Activated naive CD4-positive, alpha-beta T cell treated with anti-CD3 and anti-CD28 coated beads for 36 hours (primary cell): ENCODE measurements at regions not wholly inside any gene's neighbourhood (a gene's known extent, or its start where the extent isn't known, plus 50 kb on each side); places are given as distances from the start of the nearest gene placed in this dataset.

Experiments
- CTCF ChIA-PET: fragments of 350-600 bp; sonication (Branson Sonifier 250); formaldehyde crosslinking; loops from one replicate; lab custom pipeline; 2021; ENCODE audit warnings: antibody characterized with exemption; lab: Charles Lee
- DNase-seq: peaks from one replicate; pipeline ENCODE4 v3.0.0-alpha.2; 2020
- H3K27ac Mint-ChIP-seq: one replicate; pipeline ENCODE4 v1.8.0; 2021; ENCODE audit warnings: mild to moderate bottlenecking, mixed read lengths
- H3K27me3 Mint-ChIP-seq: one replicate; pipeline ENCODE4 v1.8.0; 2021; ENCODE audit warnings: low read depth, mixed read lengths
- H3K36me3 Mint-ChIP-seq: one replicate; pipeline ENCODE4 v1.8.0; 2021; ENCODE audit warnings: low read depth, mixed read lengths
- H3K4me1 Mint-ChIP-seq: one replicate; pipeline ENCODE4 v1.8.0; 2021; ENCODE audit warnings: low read depth, mixed read lengths
- H3K4me3 Mint-ChIP-seq: one replicate; pipeline ENCODE4 v1.8.0; 2021; ENCODE audit warnings: mild to moderate bottlenecking, moderate library complexity, mixed read lengths
- H3K9me3 Mint-ChIP-seq: one replicate; pipeline ENCODE4 v1.8.0; 2021; ENCODE audit warnings: mixed read lengths
- intact Hi-C: fragments of 100-400 bp; cut with micrococcal nuclease; formaldehyde crosslinking; loops from one replicate; pipeline ENCODE4 v1.15.1; 2023

DNA sequence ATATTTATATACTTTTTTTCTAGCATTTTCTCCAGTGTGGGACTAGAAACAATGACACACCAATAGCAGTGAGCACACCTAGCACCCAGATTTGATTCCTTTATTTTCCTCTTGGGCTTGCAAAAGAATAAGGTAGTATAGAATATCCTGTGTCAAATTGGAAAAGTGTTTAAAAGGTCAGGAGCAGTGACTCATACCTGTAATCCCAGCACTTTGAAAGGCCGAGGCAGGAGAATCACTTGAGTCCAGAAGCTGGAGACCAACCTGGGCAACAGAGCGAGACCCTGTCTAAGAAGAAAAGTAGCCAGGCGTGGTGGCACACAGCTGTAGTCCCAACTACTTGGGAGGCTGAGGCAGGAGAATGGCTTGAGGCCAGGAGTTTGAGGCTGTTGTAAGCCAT lies 53.8 kb upstream of the SGPP1 start:
- DNase-seq = no peak
- intact Hi-C loops = no loop called here
- Mint-ChIP-seq H3K36me3 (no peaks in the 10 kb centered on the region), H3K4me3 (no peak overlapping the region), H3K4me1 (no peaks in the 10 kb centered on the region), H3K27ac (no peak overlapping the region), H3K9me3 (no peaks in the 10 kb centered on the region), H3K27me3 (no peaks in the 10 kb centered on the region)
- CTCF ChIA-PET = interaction anchor here (0.6 kb wide), 1 partner anchor 11 kb away, joined by 3 read pairs; no protein-coding TSS in a partner anchor

DNA sequence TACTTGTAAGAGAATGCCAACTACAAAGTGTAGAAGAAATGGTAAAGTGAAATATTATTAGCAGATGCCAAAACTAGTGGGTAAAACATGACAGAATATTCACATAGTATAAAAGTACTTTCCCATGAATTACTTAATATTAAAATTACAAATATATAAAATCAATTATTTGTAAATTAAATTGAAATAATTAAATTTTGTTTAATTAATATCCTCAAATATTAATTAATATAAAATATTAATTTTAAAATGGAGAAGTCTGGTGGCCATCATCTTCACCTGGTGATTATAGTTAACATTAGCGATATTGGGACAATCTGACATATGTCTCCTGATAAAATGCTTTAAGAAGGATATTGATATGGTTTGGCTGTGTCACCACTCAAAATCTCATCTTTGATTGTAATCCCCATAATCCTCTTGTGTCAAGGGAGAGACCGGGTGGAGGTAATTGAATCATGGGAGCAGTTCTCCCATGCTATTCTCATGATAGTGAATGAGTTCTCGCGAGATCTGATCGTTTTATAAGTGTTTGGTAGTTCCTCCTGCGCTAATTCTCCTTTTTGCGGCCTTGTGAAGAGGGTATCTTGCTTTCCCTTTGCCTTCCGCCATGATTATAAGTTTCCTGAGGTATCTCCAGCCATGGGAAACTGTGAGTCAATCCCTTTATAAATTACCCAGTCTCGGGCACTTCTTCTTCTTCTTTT lies 55.0 kb upstream of the SGPP1 start:
- CTCF ChIA-PET = no interaction called here
- no peaks in the 10 kb centered on the region for H3K9me3 Mint-ChIP-seq
- no peak overlapping the region for H3K4me3 Mint-ChIP-seq
- no peak overlapping the region for H3K27ac Mint-ChIP-seq
- intact Hi-C loops = no loop called here
- H3K27me3 Mint-ChIP-seq = no peaks in the 10 kb centered on the region
- DNase-seq = no peak
- H3K4me1 Mint-ChIP-seq = no peaks in the 10 kb centered on the region
- no peaks in the 10 kb centered on the region for H3K36me3 Mint-ChIP-seq

DNA sequence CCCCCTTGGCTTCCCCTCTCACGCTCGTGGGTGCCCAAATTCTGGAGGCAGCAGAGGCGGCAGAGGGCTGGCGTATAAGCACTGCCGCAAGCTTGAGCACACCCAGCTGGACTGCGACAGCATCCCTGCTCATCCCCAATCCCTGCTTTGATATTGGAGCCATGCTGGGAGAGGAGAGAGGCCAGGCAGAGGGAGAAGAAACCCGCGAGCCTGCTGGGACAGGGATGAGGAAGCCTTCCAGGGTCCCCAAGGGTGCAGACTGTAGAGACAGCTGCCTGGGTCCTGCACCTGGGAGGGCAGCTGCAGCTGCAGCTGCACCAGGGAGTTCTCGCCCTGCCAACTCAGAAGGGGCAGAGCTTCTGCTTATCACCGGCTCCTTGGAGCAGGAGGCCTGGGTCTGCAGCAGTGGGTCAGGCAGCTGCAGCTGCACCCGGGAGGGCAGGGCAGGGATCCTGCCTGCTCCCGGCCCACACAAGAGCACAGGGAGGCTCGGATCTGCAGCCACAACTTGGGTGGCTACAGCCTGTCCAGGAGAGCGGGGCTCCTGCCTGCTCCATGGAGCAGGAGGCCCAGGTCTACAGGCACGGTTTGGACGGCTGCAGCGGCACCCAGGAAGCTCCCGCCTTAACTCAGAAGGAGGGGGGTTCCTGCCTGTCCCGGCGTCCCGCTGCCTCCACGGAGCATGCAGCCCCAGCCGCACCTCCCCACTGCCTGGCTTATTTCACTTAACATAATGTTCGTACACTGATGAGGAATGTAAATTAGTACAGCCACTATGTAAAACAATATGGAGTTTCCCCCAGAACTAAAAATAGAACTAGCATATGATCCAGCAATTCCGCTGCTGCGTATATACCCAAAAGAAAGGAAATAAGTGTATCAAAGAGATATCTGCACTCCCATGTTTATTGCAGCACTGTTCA lies 60.4 kb upstream of the SGPP1 start:
- no peaks in the 10 kb centered on the region for H3K4me1 Mint-ChIP-seq
- CTCF ChIA-PET = no interaction called here
- no peak overlapping the region for H3K4me3 Mint-ChIP-seq
- no peaks in the 10 kb centered on the region for H3K9me3 Mint-ChIP-seq
- no peak overlapping the region for H3K27ac Mint-ChIP-seq
- no peak for DNase-seq
- no peaks in the 10 kb centered on the region for H3K27me3 Mint-ChIP-seq
- H3K36me3 Mint-ChIP-seq = no peaks in the 10 kb centered on the region
- intact Hi-C loops = no loop called here

DNA sequence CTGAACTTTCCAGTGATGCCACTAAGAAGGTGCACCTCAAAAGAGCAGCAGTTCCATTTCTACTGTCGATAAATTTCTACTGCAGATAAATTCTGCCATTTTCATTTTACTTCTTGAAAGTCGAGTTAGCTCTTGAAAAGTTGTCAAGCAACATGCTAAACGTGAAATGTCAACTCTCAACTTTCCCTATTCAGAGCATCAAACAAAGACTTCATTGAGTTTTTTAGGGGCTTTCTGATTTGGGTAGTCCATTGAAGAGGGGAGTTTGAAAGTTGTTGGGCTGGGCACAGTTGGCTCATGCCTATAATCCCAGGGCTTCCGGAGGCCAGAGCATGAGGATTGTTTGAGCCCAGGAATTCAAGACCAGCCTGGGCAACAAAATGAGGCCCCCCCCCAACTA lies 59.4 kb upstream of the SYNE2 start:
- Mint-ChIP-seq H3K4me1 (no peaks in the 10 kb centered on the region), H3K36me3 (no peaks in the 10 kb centered on the region)

DNA sequence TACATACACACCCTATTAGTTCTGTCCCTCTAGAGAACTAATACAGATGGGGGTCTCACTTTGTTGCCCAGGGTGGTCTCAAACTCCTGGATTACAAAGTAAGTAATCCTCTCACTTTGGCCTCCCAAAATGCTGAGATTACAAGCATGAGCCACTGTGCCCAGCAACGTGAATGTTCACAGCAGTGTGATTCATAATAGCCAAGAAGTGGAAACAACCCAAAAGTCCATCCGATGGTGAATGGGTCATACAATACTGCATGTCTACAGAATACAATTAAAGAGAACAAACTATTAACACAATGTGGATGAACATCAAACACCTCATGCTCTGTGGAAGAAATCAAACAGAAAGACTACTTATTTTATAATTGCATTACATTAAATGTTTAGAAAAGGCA lies 57.3 kb upstream of the SYNE2 start:
- H3K27ac Mint-ChIP-seq = no peak overlapping the region
- intact Hi-C loops = no loop called here
- H3K4me1 Mint-ChIP-seq = no peaks in the 10 kb centered on the region
- no peaks in the 10 kb centered on the region for H3K36me3 Mint-ChIP-seq
- no peaks in the 10 kb centered on the region for H3K27me3 Mint-ChIP-seq
- CTCF ChIA-PET = no interaction called here
- no peaks in the 10 kb centered on the region for H3K9me3 Mint-ChIP-seq
- no peak overlapping the region for H3K4me3 Mint-ChIP-seq
- no peak for DNase-seq

More for the DNA sequence above, 59.4 kb upstream of the SYNE2 start:
- CTCF ChIA-PET = no interaction called here
- H3K4me3 Mint-ChIP-seq = no peak overlapping the region
- H3K9me3 Mint-ChIP-seq = no peaks in the 10 kb centered on the region
- intact Hi-C loops = no loop called here
- no peak for DNase-seq
- H3K27ac Mint-ChIP-seq = no peak overlapping the region
- no peaks in the 10 kb centered on the region for H3K27me3 Mint-ChIP-seq

DNA sequence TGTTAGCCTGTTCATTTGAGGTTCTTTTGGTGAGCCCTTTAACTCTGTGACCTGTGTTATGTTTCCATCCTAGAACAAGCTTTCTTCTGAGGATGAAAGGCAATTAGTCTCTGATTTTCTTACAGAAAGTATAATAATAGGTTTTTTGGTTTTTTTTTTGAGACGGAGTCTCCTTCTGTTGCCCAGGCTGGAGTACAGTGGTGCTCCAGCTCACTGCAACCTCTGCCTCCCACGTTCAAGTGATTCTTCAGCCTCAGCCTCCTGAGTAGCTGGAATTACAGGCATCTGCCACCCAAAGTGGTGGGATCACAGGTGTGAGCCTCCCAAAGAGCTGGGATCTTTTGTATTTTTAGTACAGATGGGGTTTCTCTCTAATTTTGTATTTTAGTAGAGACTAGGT lies 52.7 kb upstream of the SYNE2 start:
- Mint-ChIP-seq H3K9me3 (no peaks in the 10 kb centered on the region), H3K27me3 (no peaks in the 10 kb centered on the region), H3K4me1 (no peaks in the 10 kb centered on the region), H3K36me3 (no peaks in the 10 kb centered on the region), H3K27ac (no peak overlapping the region), H3K4me3 (no peak overlapping the region)
- no peak for DNase-seq
- intact Hi-C loops = no loop called here
- CTCF ChIA-PET = interaction anchor here (0.8 to 4.5 kb wide), 11 partner anchors 10 to 503 kb away, joined by 3 to 28 read pairs (median 3); no protein-coding TSS in a partner anchor

DNA sequence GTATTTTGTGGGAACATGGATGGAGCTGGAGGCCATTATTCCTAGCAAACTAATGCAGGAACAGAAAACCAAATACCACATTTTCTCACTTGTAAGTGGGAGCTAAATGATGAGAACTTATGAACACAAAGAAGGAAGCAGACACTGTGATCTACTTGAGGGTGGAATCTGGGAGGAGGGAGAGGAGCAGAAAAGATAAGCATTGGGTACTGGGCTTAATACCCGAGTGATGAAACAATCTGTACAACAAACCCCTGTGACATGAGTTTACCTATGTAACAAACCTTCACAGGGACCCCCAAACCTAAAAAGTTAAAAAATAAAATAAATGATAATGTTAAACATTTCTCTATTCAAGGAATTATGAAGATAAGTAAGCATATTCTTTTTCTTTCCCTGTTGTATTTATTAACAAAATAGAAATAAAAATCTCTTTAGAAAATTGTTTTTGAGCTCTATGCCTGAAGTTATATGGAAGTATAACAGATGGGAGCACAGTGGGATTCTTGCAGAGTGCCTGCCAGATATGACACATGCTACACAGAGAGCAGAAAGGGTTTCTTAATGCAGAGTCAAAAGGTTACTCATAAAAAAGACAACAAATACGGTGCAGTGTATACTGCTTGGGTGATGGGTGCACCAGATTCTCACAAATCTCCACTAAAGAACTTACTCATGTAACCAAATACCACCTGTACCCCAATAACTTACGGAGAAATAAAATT lies 52.0 kb upstream of the SYNE2 start:
- Mint-ChIP-seq H3K36me3 (no peaks in the 10 kb centered on the region), H3K27ac (no peak overlapping the region), H3K4me1 (no peaks in the 10 kb centered on the region), H3K4me3 (no peak overlapping the region), H3K27me3 (no peaks in the 10 kb centered on the region), H3K9me3 (no peaks in the 10 kb centered on the region)
- CTCF ChIA-PET = interaction anchor here (0.7 to 4.5 kb wide), 13 partner anchors 9 to 503 kb away, joined by 3 to 28 read pairs (median 3); no protein-coding TSS in a partner anchor
- no peak for DNase-seq
- intact Hi-C loops = no loop called here
